ENCODE measurements at regions not wholly inside any gene's neighbourhood (a gene's known extent, or its start where the extent isn't known, plus 50 kb on each side); places are given as distances from the start of the nearest gene placed in this dataset.

DNA sequence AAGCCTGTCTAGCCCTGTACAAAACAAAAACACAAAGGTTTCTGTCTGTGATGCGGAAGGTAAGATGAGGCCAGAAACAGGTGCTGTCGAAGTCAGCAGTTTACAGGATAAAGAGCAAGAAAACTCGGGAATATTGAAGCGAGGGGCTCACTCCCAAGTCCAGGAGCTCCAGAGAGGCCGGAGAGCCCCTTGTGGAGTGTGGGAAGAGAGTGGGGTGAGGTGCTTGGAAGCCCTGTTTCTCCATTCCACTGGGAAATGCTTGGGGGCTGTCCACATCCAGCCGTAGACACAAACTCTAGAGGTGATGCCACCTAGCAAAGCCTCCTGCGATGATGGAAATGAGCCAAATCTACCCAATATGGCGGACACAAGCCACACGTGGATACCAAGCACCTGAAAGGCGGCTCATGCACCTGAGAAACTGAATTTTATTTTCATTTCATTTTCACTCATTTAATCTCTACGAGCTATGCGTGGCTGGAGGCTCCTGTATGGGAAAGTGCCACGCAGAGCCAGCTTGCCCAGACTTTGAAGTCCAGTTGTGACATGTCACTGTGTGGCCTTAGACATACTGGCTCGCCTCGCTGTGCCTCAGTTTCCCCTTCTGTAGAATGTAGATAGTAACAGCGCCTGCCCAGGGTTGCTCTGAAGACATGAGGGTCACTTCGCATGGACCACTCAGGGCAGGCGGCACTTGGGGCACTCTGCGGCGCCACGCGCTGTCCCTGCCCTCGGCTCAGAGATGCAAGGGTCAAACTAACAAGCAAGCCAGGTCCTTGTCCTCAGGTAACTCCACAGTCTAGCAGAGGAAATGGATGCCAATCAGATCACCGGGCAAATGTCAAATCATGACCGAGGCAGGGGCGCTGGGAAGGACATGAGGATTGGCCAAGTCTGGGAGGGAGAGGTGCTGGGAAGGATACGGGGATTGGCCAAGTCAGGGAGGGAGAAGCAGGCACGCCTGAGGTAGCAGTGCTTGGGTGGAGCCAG is 684.7 kb downstream of the TBC1D22A start:
- no peak for DNase-seq (ENCODE audit: low spot score)

DNA sequence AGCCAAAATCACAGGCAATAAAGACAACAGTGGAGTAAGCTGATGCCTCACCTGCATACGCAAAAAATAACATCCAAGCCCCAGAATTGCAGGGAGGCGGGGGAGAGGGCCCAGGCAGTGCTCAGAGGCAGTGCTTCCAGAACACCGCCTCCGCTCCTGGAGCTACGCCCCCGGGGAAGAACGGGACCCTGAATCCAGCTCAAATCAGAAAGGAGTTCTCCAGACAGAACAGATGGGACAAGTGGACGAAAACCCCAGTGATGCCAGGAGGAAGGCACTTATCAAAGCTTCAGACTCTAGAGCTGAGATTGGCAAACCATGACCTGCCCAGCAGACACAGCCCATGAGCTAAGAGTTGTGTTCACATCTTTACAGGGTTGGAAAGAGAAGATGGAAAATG is 683.9 kb downstream of the TBC1D22A start:
- DNase-seq (ENCODE audit: low spot score): no peak

DNA sequence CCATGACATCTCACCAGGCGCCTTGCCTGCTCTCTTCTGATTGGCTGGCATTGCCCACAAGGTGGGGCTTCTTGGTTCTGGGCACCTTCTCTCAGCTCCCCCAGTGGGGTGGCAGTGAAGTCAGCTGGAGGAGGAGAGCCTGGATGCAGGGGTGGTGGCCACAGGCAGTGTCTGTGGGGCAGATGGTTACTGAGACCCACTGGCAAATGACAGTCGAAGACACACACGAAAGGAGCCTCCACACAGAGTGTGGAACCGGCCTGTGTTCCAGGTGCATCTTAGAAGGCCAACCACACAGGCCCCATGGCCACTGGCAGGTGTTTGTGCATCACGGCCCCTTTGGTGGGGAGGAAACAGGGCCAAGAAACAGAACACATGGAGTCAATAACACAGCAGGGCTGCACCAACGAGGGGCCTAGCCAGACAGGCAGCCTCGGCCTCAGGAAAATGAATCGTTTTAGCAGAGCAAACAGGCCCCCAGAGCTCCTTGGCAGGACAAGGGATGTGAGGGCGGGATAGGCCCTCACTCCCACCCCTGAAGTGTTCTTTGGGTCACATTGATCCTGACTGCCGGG is 683.4 kb downstream of the TBC1D22A start:
- DNase-seq (ENCODE audit: low spot score): no peak

DNA sequence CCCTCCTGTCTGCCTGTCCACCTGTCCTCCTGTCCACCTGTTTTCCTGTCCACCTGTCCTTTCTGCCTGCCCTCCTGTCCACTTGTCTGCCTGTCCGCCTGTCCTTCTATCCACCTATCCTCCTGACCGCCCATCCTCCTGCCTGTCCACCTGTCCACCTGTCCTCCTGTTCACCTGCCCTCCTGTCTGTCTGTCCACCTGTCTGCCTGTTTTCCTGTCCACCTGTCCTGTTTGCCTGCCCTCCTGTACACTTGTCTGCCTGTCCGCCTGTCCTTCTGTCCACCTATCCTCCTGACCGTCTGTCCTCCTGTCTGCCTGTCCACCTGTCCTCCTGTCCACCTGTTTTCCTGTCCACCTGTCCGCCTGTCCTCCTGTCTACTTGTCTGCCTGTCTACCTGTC is 682.8 kb downstream of the TBC1D22A start:
- no peak for DNase-seq (ENCODE audit: low spot score)

DNA sequence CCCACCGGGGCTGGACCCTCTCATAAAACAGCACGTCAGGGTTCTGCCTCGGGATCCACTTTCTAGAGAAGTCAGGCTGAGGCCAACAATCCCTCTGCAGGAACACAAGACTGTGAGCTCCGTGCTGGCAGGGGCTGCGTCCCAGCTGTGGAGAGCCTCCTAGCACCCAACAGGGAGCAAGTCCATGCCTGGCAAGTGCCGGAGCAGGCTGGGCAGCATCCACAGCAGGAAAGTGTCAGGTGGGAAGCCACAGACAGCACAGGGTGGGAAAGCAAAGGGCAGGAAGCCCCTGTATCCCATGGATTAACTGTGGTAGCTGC is 682.3 kb downstream of the TBC1D22A start:
- DNase-seq (ENCODE audit: low spot score): no peak

DNA sequence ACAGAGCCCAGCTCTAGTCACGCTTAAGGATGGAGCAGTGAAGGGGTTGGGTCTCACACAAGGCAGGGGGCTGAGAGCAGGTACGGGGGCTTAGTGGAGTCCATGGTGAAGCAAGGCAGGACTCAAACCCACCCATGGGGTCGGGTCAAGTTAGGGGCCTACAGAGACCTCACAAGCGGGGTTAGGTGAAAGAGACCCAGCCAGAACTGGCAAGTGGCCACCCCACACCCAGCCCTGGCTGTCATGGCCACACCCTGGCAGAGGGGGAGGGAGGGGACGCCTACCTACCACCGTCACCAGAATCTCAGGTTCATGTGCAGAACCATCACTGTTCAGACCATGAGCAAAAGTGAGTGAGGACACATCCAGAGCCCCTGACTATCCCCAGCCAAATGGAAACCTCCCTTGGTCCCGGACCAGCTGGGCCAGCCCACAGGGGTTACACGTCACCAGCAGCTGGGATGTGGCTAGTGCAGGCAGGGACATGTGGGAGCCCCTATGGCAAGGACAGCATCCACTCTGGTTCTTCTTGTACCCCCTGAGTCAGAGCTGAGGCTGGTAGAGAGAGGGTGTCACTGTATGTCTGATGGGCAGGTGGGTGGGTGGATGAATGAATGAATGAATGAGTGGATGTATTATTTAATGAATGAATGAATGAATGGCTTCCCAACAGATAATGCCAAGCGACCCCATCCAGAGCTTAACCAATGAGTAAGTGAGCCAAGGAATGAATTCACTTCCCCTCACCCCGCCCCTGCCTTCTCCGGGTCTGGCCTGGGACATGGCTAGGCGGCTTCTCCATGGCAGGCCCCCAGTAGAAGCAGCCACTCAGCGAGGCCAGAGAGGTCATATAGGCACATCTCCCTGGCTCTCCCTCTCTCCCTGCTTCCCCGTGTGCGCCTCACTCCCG is 681.6 kb downstream of the TBC1D22A start:
- no peak for DNase-seq (ENCODE audit: low spot score)

DNA sequence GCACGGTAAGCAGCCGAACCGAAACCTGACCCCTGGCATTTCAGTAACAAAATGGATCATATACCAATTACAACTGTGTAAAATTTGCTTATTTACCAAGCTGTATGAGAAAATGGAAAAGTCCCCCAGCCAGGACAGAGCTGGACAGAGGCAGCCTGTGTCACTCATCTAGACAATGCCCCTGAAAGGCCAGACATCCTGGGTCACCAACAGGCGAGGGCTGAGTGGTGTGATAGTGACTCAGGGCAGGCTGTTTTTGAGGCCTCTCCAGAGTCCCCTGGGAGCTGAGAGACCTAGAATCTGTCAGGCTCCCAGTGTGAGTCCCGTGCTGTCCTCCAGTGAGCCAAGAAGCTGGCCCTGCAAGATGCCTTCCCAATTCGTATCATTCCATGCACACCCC is 680.4 kb downstream of the TBC1D22A start:
- no peak for DNase-seq (ENCODE audit: low spot score)

DNA sequence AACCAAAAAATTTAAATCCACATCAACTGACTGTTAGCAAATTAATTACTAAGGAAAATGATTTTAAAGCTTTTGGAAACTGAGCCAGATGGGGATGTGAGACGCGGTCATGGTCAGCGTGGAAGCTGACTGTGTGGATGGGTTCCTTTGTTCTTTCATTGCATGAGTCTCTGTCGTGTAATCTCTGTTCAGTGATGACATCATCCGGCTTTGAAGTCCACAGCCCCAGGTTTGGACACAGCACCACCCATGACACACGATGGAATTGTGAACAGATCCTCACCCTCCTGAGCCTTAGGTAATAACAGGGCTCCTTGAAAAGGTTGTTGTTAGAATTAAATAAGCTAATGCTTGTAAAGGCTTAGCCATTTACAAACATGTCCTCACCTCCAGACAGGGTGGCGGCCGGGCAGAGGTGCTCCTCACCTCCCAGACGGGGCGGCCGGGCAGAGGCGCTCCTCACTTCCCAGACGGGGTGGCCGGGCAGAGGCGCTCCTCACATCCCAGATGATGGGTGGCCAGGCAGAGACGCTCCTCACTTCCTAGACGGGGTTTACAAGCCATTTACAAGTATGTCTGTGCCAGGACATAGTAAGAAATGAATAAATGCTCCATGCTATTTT is 677.3 kb downstream of the TBC1D22A start:
- DNase-seq (ENCODE audit: low spot score): no peak

DNA sequence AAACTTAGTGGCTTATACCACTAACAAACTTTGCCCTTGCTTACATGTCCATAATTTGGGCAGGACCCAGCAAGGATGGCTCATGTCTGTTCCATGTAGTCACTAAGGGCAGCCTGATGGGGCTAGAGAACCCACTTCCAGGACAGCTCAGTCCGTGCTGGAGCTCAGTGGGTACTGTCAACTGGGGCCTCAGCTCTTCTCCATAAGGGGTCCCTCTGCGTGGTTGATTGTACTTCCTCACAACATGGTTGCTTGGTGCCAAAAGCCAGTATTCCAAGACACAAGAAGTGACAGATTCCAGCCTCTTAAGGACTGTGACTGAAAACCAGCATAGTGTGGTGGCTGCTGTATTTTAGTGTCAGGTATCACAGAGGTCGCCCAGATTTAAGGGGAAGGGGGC is 675.2 kb downstream of the TBC1D22A start:
- no peak for DNase-seq (ENCODE audit: low spot score)

DNA sequence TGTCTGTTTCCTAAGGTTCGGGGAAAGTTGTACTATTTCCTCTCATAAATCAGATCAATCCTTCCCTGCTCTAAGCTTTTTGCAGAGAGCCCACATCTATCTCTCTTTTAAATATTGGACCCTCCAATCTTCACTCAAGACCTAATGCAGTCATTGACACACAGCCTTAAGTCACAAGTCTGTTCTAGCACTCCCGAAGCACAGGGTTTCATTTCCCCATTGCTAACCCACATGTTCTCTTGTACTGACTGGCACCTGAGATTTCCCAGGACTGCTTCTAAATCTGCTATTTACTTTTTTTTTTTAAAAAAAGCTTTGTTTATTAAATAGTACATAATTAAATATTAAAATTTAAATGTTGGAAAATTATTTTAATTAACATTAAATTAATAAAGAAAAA is 674.7 kb downstream of the TBC1D22A start:
- DNase-seq (ENCODE audit: low spot score): no peak

DNA sequence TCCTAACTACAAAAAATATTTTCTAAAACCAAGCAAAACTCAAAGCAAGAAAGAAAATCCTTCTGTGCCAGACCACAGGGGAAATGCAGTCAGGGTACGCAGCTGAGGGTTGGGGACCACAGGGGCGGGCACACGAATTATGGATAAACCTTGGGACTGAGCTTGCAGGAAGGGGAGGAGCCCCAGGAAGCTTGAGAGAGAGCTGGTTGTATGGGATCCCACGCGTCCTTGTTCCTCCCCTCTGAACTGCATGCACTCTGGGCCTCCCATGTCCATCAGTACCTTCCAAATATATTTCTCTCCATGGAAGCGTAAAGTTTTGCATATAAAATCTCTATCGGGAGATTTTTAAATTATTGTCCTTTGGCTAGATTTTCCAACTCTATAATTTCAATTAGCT is 673.4 kb downstream of the TBC1D22A start:
- DNase-seq (ENCODE audit: low spot score): no peak

DNA sequence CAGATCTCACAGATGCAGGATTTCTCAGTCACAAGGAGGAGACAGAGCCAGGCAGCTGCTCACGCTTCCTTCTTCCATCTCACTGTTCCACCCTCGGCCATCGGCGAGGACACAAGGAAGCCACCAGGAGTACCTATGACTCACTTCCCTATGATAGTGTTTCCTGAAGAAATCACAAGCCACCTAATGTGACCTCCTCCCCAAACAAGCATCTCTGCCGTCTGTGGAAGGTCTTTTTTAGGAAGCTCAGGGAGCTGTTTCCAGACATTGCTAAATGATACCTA is 672.7 kb downstream of the TBC1D22A start:
- DNase-seq (ENCODE audit: low spot score): no peak

DNA sequence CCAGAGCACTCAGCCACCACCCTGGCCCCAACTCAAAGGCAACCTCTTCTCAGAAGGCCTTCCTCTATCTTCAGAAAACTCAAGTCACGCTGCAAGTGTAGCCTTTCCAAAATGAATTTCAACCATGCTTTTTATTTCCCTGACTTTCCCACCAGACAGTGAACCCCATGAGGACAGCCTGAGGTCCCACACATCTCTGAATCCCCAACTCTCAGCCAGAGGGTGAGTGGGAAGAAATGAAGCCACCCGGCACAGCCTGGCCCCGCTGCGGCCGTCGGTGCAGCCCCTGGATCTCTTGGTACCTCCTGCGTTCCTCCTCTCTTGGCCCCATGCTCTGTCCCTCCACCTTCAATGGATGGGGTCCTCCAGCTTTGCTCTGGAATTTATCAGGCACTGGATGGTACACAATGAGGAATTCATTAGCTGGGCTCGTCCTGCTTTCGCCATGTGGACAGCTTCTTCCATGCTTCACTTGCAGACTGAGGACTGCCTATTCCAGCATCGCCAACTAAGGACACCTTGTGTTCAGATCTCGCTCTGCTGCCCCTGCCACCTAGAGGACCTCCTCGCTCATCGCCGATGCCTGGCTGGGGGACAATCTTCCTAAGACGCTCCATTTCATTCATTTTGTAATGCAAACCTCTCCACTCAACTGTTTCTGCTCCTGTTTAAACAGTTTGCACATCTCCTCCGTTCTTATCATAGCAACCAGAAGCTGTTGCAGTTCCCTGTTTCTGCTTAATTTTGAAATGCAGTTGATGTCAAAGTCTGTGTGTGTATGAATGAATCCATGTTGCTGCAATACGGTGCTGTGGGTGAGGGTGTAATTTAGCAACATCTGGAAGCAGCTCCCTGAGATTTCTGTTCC is 672.1 kb downstream of the TBC1D22A start:
- no peak for DNase-seq (ENCODE audit: low spot score)

DNA sequence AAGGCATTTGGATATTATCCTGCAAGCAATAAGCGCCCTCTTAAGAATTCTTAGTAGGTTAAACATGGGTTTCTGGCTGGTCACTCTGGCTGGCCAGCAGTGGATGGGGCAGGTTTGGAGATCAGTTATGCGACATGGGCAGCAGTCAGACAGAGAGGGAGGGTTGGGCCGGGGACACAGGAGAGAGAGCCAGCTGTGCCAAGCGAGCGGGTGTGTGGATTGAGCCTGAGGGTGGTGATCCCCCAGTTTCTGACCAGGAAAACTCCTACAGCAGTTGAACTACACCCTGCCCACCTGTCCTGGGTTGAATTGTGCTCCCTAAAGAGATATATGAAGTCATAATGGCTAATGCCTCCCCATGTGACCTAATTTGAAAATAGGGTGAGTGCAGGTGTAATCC is 671.2 kb downstream of the TBC1D22A start:
- no peak for DNase-seq (ENCODE audit: low spot score)

DNA sequence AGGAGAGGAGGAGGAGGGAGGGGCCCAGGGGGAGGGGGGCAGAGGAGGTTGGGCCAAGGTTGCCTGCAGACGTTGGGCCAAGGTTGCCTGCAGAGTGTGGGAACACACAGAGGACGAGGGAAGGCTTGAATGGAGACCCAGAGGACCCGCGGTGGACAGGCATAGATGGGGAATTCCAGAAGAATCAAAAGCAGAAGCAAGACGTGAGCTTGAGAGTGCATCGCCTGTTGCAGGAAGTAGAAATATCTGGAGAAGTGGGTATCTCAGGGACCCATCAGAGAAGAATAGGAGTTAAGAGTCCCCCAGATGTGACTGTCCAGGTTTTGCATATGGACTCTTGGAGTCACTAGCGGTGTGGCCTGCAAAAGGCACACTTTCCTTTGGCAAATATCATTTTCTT is 670.2 kb downstream of the TBC1D22A start:
- DNase-seq (ENCODE audit: low spot score): no peak

DNA sequence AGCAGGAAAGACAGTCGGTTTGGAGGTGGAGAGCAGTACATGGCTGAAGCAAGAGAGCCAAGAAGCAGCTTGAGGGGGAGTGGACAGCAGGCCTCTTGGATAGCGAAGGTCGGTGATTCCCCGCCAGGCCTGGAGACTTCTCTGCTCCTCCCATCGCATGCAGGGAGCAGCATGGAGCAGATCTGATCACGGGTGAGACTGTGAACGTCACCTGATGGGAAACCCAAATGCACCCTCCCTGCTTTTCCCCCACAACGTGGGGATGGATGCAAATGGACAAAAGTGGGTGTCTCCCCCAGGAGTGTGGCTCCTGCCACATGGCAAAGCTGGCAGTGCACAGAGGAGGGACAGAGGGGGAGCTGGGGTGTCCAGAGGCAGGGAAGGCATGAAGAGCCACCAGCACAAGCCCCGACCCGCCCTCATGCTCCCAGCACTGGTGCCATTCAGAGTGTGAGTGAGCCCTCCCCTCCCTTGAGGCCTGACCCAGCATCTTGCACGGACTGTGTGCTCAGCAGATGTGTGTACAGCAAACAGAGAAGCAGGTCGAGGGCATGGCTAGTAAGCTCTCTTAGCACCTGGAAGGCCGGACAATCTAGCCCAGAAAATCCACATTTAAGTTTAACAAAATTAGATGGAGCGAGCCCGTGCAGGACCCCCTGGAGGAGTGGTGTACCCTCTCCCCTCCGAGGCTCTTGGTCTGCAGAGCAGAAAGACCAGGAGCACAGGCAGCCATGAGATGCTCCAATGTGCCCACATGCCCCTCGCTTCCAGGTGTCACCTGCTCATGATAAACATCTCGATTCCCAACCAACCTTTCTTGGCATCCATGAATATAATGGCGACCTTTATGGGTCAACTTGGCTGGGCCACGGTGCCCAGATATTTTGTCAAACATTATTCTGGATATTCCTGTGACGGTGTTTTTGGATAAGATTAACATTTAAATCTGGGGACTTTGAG is 661.7 kb downstream of the TBC1D22A start:
- no peak for DNase-seq (ENCODE audit: low spot score)

DNA sequence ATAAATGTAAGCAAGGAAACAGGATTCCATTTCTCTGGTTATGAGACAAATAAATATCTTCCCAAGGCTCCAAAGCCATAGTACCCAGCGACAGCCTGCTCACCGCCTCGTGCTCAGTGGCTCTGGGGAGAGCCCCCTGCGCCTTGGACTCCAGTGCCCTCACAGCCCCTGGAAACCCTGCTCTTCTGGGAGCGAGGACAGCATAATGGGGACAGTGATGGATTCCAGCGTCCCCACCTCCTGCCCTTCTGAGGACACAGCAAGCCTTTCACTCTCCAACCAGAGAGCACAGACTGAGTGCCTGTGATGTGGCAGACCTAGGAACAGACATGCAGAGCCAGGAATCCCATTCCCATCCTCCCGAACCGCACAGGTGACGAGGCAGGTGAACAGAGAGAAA is 660.8 kb downstream of the TBC1D22A start:
- no peak for DNase-seq (ENCODE audit: low spot score)

DNA sequence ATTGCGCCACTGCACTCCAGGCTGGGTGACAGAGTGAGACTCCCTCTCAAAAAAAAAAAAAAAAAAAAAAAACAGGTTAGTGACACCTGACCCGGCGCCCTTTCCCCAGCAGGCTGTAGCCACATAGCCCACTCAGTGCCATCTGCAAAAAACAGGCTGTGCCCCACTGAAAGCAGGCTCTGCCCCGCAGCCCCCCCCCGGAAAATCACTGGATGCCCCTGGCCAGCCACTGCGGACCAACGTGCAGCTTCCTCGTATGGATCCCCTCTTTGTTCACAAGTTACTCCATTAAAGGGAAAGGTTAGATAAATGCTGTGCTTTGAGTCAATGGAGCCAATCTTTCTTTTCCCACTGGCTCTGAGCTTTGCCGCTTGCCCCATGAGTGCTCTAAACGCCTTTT is 660.3 kb downstream of the TBC1D22A start:
- no peak for DNase-seq (ENCODE audit: low spot score)

DNA sequence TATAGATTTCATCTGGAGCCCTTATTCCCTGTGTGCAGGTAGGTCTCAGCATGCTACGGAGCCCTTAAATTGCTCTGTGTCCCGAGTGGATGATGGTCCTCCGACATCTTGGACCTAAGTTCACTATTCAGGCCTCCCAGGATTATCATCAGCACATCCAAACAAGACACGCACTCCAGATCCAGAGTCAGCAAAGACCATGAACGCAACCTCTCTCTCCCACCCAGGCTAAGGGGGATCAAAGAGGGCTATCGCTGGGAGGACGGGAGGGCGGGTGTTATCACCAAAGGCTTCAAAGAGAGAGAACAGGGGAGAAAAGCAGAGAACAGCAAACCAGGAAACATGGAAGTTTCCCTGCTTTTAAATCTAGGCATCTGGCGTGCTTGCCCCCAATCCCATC is 659.4 kb downstream of the TBC1D22A start:
- no peak for DNase-seq (ENCODE audit: low spot score)

DNA sequence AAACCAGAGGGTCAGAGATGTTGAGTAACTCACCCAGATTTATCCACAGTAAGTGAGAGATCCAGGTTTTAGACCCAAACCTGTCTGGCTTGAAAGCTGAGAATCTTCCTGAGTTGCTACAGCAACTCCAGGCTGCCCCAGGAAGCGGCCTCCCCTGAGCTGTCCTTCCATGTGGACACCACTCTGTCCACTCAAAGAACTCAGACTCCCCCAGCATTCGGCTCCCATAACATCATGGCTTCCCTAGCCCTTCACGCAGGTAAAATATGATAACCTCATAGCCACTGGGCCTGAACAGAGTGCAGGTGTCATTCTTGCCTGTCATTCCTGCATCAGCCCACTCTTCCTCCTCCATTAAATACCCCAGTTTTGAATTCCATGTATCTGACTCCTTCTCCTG is 657.8 kb downstream of the TBC1D22A start:
- no peak for DNase-seq (ENCODE audit: low spot score)
